SK-N-MC (cell line): ENCODE measurements at regions not wholly inside any gene's neighbourhood (a gene's known extent, or its start where the extent isn't known, plus 50 kb on each side); places are given as distances from the start of the nearest gene placed in this dataset.

Source experiments
- EZH2 ChIP-seq: fragments of 200-600 bp; sonication (generic); IDR thresholded peaks from one replicate; pipeline ENCODE4 v1.6.1; 2017; ENCODE audit warnings: antibody characterized with exemption
- FOXP2 ChIP-seq: optimal IDR thresholded peaks from 2 replicates; pipeline ENCODE3; 2011; ENCODE audit warnings: mild to moderate bottlenecking, moderate library complexity; ENCODE audit not compliant: insufficient read depth; ENCODE audit errors: extremely low read length, control extremely low read depth
- POLR2AphosphoS5 ChIP-seq: IDR thresholded peaks from 2 replicates; pipeline ENCODE4 v1.6.1; 2012; ENCODE audit warnings: mild to moderate bottlenecking, low read depth, low read length, borderline replicate concordance

GRCh38 chr12:61754214-61754613, 506.0 kb upstream of the USP15 start:
- TF ChIP-seq EZH2 (no peak), POLR2AphosphoS5 (no peak), FOXP2 (no peak)
